H9 (cell line): ENCODE measurements at regions not wholly inside any gene's neighbourhood (a gene's known extent, or its start where the extent isn't known, plus 50 kb on each side); places are given as distances from the start of the nearest gene placed in this dataset.

Experiments
- DNase-seq: peaks from one replicate; pipeline ENCODE4 v3.0.0-alpha.2; 2017
- H2AFZ ChIP-seq: one replicate; pipeline ENCODE4 v1.6.1; 2013; ENCODE audit warnings: mild to moderate bottlenecking, low read length, control low read depth, moderate library complexity
- H2AK5ac ChIP-seq: 2 replicates; pipeline ENCODE4 v1.6.1; 2013; ENCODE audit warnings: low read length, control low read depth, mixed read lengths; ENCODE audit not compliant: insufficient read length
- H2BK120ac ChIP-seq: one replicate; pipeline ENCODE4 v1.6.1; 2013; ENCODE audit warnings: low read depth, mild to moderate bottlenecking, low read length, control low read depth, inconsistent platforms; ENCODE audit not compliant: poor library complexity, severe bottlenecking
- H2BK12ac ChIP-seq: 2 replicates; pipeline ENCODE4 v1.6.1; 2013; ENCODE audit warnings: low read length, control low read depth, mixed read lengths, low read depth; ENCODE audit not compliant: insufficient read length
- H2BK15ac ChIP-seq: 2 replicates; pipeline ENCODE4 v1.6.1; 2013; ENCODE audit warnings: low read depth, low read length, control low read depth
- H2BK20ac ChIP-seq: one replicate; pipeline ENCODE4 v1.6.1; 2013; ENCODE audit warnings: low read depth, mild to moderate bottlenecking, low read length, control low read depth, inconsistent platforms; ENCODE audit not compliant: poor library complexity, severe bottlenecking
- H2BK5ac ChIP-seq: 2 replicates; pipeline ENCODE4 v1.6.1; 2013; ENCODE audit warnings: low read length, control low read depth, mixed read lengths; ENCODE audit not compliant: insufficient read length
- H3K14ac ChIP-seq: 2 replicates; pipeline ENCODE4 v1.6.1; 2013; ENCODE audit warnings: low read length, control low read depth; ENCODE audit not compliant: insufficient read depth
- H3K18ac ChIP-seq: 2 replicates; pipeline ENCODE4 v1.6.1; 2013; ENCODE audit warnings: low read depth, mild to moderate bottlenecking, mixed read lengths, low read length, control low read depth; ENCODE audit not compliant: insufficient read length
- H3K23ac ChIP-seq: 2 replicates; pipeline ENCODE4 v1.6.1; 2013; ENCODE audit warnings: low read length, control low read depth, mixed read lengths, low read depth; ENCODE audit not compliant: insufficient read length
- H3K23me2 ChIP-seq: 2 replicates; pipeline ENCODE4 v1.6.1; 2013; ENCODE audit warnings: low read depth, mild to moderate bottlenecking, mixed read lengths, low read length, control low read depth; ENCODE audit not compliant: insufficient read length, poor library complexity, severe bottlenecking
- H3K27ac ChIP-seq: 2 replicates; pipeline ENCODE4 v1.5.1; 2013; ENCODE audit warnings: low read length, control low read depth, mixed read lengths, low read depth; ENCODE audit not compliant: insufficient read length
- H3K27me3 ChIP-seq: 2 replicates; pipeline ENCODE4 v1.6.1; 2013; ENCODE audit warnings: low read length, control low read depth, inconsistent platforms; ENCODE audit not compliant: insufficient read depth
- H3K4ac ChIP-seq: 2 replicates; pipeline ENCODE4 v1.6.1; 2013; ENCODE audit warnings: low read depth, mild to moderate bottlenecking, control low read depth, inconsistent platforms, low read length, moderate library complexity
- H3K4me1 ChIP-seq: 2 replicates; pipeline ENCODE4 v1.6.1; 2013; ENCODE audit warnings: low read length, control low read depth, inconsistent platforms; ENCODE audit not compliant: insufficient read depth
- H3K4me2 ChIP-seq: 2 replicates; pipeline ENCODE4 v1.6.1; 2013; ENCODE audit warnings: low read length, control low read depth, mixed read lengths; ENCODE audit not compliant: insufficient read length, insufficient read depth
- H3K56ac ChIP-seq: 2 replicates; pipeline ENCODE4 v1.6.1; 2013; ENCODE audit warnings: low read depth, mild to moderate bottlenecking, mixed read lengths, low read length, control low read depth; ENCODE audit not compliant: insufficient read length
- H3K79me1 ChIP-seq: 2 replicates; pipeline ENCODE4 v1.6.1; 2013; ENCODE audit warnings: low read depth, mild to moderate bottlenecking, moderate library complexity, low read length, control low read depth, inconsistent platforms; ENCODE audit not compliant: insufficient read depth, poor library complexity, severe bottlenecking
- H3K79me2 ChIP-seq: 2 replicates; pipeline ENCODE4 v1.6.1; 2013; ENCODE audit warnings: low read length, control low read depth, inconsistent platforms; ENCODE audit not compliant: insufficient read depth
- H3K9ac ChIP-seq: 2 replicates; pipeline ENCODE4 v1.6.1; 2013; ENCODE audit warnings: low read length, control low read depth, mixed read lengths; ENCODE audit not compliant: insufficient read length; ENCODE audit errors: extremely low read depth
- H3K9me3 ChIP-seq: one replicate; pipeline ENCODE4 v1.6.1; 2013; ENCODE audit warnings: low read depth, low read length, inconsistent platforms; ENCODE audit not compliant: control insufficient read depth
- H3T11ph ChIP-seq: one replicate; pipeline ENCODE4 v1.6.1; 2013; ENCODE audit warnings: mild to moderate bottlenecking, low read length, control low read depth, inconsistent platforms
- H4K20me1 ChIP-seq: one replicate; pipeline ENCODE4 v1.6.1; 2013; ENCODE audit not compliant: control insufficient read depth, insufficient read length, insufficient read depth
- H4K5ac ChIP-seq: 2 replicates; pipeline ENCODE4 v1.6.1; 2013; ENCODE audit warnings: low read depth, mild to moderate bottlenecking, mixed read lengths, low read length, control low read depth; ENCODE audit not compliant: insufficient read length
- H4K8ac ChIP-seq: replicated peaks from 2 replicates; pipeline ENCODE4 v1.6.1; 2013; ENCODE audit warnings: low read length, control low read depth, mixed read lengths, low read depth; ENCODE audit not compliant: insufficient read length
- H4K91ac ChIP-seq: 2 replicates; pipeline ENCODE4 v1.6.1; 2013; ENCODE audit warnings: low read depth, mild to moderate bottlenecking, moderate library complexity, mixed read lengths, low read length, control low read depth; ENCODE audit not compliant: insufficient read length
- H3K27ac Mint-ChIP-seq, 3 experiments: 2 replicates in 2 of 3; 3 replicates in 1 of 3; pipeline ENCODE4 v1.8.0; 2020 to 2021; ENCODE audit warnings: mixed read lengths in 3 of 3, mild to moderate bottlenecking in 1 of 3, moderate library complexity in 1 of 3
- H3K27me3 Mint-ChIP-seq: 2 replicates; pipeline ENCODE4 v1.8.0; 2021; ENCODE audit warnings: low read depth, mild to moderate bottlenecking, moderate library complexity, mixed read lengths
- H3K36me3 Mint-ChIP-seq, 3 experiments: 2 replicates in 2 of 3; 3 replicates in 1 of 3; pipeline ENCODE4 v1.8.0; 2020 to 2021; ENCODE audit warnings: low read depth in 3 of 3, mixed read lengths in 3 of 3; ENCODE audit not compliant: insufficient read depth in 1 of 3
- H3K4me1 Mint-ChIP-seq, 2 experiments: 2 replicates each; pipeline ENCODE4 v1.8.0; 2020; ENCODE audit warnings: mixed read lengths in 2 of 2
- H3K4me3 Mint-ChIP-seq, 2 experiments: 2 replicates in 1 of 2; 3 replicates in 1 of 2; pipeline ENCODE4 v1.8.0; 2020 to 2021; ENCODE audit warnings: mild to moderate bottlenecking in 2 of 2, mixed read lengths in 2 of 2, moderate library complexity in 1 of 2
- H3K9me3 Mint-ChIP-seq, 2 experiments: 2 replicates in 1 of 2; 3 replicates in 1 of 2; pipeline ENCODE4 v1.8.0; 2020; ENCODE audit warnings: mild to moderate bottlenecking in 2 of 2, mixed read lengths in 2 of 2, moderate library complexity in 1 of 2
- WGBS: extraction: QIAGEN DNeasy Blood & Tissue Kit; methylation state at CpG from one replicate; pipeline ENCODE4 v1.1.7; 2013; ENCODE audit warnings: missing lambda C conversion rate, low lambda C conversion rate, mixed read lengths; ENCODE audit not compliant: insufficient read length; ENCODE audit errors: extremely low coverage; 5-methylcytosine and 5-hydroxymethylcytosine counted together
- TF ChIP-seq, protein P1 (sequence below): fragments of 200-600 bp; sonication (generic); conservative IDR thresholded peaks from 3 replicates; pipeline ENCODE4 v1.8.0; 2021; ENCODE audit warnings: antibody characterized with exemption, mild to moderate bottlenecking

- H3K36me3 Mint-ChIP-seq = peaks cover under 1 to 15% (median 5%) of the 10 kb centered on the region in 3 experiments; a peak in 5 of 7 replicates
- H2AFZ ChIP-seq = no peak overlapping the region
Observed at GRCh38 chr4:103374758-103375157, 176.6 kb upstream of the CENPE start.

More at GRCh38 chr4:103374758-103375157, 176.6 kb upstream of the CENPE start:
- Mint-ChIP-seq H3K27ac (no peak overlapping the region), H3K4me3 (no peak overlapping the region), H3K27me3 (peaks cover 4% of the 10 kb centered on the region), H3K4me1 (peaks cover 3 to 7% of the 10 kb centered on the region in 2 experiments), H3K9me3 (peaks cover 0 to 4% of the 10 kb centered on the region in 2 experiments; a peak in 3 of 5 replicates)
- no peak overlapping the region for H3K27ac ChIP-seq
- H3T11ph ChIP-seq = no peak overlapping the region
- no peak overlapping the region for H3K14ac ChIP-seq
- TF ChIP-seq, protein P1, sequence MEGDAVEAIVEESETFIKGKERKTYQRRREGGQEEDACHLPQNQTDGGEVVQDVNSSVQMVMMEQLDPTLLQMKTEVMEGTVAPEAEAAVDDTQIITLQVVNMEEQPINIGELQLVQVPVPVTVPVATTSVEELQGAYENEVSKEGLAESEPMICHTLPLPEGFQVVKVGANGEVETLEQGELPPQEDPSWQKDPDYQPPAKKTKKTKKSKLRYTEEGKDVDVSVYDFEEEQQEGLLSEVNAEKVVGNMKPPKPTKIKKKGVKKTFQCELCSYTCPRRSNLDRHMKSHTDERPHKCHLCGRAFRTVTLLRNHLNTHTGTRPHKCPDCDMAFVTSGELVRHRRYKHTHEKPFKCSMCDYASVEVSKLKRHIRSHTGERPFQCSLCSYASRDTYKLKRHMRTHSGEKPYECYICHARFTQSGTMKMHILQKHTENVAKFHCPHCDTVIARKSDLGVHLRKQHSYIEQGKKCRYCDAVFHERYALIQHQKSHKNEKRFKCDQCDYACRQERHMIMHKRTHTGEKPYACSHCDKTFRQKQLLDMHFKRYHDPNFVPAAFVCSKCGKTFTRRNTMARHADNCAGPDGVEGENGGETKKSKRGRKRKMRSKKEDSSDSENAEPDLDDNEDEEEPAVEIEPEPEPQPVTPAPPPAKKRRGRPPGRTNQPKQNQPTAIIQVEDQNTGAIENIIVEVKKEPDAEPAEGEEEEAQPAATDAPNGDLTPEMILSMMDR = no peak
- H2AK5ac ChIP-seq = no peak overlapping the region
- no peaks in the 10 kb centered on the region for H3K27me3 ChIP-seq
- no peak overlapping the region for H2BK12ac ChIP-seq
- H3K79me2 ChIP-seq = no peaks in the 10 kb centered on the region
- H2BK120ac ChIP-seq = no peak overlapping the region
- H2BK15ac ChIP-seq = no peak overlapping the region
- no peaks in the 10 kb centered on the region for H3K79me1 ChIP-seq
- H3K4me1 ChIP-seq = peaks cover 10% of the 10 kb centered on the region; the same call in 1 of the 2 replicates
- no peak overlapping the region for H2BK20ac ChIP-seq
- H3K23ac ChIP-seq = no peak overlapping the region
- no peak overlapping the region for H4K5ac ChIP-seq
- H4K8ac ChIP-seq = no peak overlapping the region
- no CpG with 5 or more reads among the region's 2 CpGs for WGBS
- H2BK5ac ChIP-seq = no peak overlapping the region
- no peak overlapping the region for H3K18ac ChIP-seq
- DNase-seq = no peak
- H4K20me1 ChIP-seq = no peaks in the 10 kb centered on the region
- no peak overlapping the region for H3K4me2 ChIP-seq
- H4K91ac ChIP-seq = no peak overlapping the region
- H3K9ac ChIP-seq = no peak overlapping the region
- no peaks in the 10 kb centered on the region for H3K9me3 ChIP-seq
- no peak overlapping the region for H3K56ac ChIP-seq
- no peak overlapping the region for H3K4ac ChIP-seq
- no peaks in the 10 kb centered on the region for H3K23me2 ChIP-seq
